NCI-H1048 (cell line): ENCODE measurements at regions not wholly inside any gene's neighbourhood (a gene's known extent, or its start where the extent isn't known, plus 50 kb on each side); places are given as distances from the start of the nearest gene placed in this dataset.

Source experiments
- DNase-seq: peaks from one replicate; lab custom pipeline; 2025; lab: John Stamatoyannopoulos, UW

DNA sequence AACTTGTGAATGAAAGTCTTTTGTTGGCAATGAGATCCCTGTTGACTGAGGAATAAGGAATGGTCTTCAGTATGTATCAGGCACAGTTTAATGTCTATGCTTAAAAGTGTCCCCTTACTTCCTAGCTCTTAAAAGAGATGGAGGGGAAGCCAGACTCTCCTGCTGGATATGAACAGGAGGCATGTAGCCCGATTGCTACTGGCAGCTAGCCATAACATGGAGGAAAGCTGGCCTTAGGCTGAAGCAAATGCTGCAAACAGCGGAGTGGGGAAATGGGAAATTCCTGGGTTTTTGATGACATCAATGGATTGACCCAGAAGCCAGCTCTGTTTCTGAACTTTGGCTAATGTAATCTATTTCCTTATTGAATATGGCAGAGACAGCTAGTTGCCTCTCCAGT lies 266.1 kb downstream of the SLC4A3 start:
- DNase-seq, result no peak

GRCh38 chr2:219897456-219897855 lies 270.0 kb downstream of the SLC4A3 start:
- no peak for DNase-seq

GRCh38 chr2:219901155-219901554 lies 273.7 kb downstream of the SLC4A3 start:
- no peak for DNase-seq

GRCh38 chr2:219902891-219903552 lies 275.6 kb downstream of the SLC4A3 start:
- no peak for DNase-seq

DNA sequence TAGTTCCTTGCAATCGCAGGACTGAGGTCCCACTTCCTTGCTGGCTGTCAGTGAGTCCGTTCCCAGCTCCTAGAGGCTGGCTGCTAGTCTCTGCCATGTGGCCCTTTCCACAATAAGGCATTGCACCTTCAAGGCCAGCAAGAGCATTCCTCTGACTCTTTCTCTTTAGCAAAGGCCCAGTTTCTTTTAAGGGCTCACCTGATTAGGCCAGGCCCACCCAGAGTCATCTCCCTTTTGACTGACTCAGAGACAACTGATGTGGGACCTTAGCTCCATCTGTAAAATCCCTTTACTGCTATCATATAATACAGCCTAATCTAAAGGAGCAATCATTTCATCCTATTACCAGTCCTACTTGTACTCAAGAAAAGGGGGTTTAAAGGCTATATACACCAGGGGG lies 278.2 kb downstream of the SLC4A3 start:
- no peak for DNase-seq

DNA sequence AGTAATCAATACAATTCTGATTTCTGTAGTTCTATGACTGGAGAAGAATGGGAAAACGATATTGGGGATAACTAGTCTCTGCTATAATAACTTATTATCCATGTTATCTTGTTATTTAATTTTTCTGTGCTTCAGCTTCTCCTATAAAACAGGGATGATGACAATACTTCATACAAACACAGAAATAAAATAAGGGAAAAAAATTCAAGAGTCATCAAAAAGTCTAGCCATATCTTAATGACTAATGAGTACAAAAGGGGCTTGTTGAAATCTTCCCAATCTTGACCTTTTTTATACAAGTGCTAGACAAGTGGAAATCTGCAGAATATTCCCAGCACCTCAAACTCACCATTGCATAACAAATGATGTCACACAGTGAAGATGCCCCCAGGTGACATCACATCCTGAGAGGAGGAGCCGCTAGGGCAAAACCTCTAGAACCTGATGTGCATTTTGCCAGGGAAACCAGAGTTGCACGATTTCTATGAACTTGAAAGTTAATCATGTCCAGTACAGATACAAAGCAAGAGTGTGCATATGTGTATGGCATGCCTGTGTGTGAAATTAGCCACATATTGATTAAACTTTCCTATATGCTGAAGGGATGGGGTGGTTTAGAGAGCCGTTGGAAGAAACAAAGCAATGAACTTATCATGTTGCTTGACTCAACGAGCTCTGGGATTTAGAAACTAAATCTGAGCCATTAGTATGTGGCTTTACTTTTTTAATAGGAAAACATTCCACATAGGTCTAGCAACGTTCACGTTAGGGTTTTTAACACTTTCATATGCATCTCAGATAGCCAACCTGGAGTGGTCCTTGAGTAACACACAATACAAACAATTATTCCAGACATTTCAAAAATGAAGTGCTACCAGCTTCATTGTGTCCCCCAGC lies 278.9 kb downstream of the SLC4A3 start:
- DNase-seq, result no peak

GRCh38 chr2:219907011-219907365 lies 279.6 kb downstream of the SLC4A3 start:
- no peak for DNase-seq

- DNase-seq, result no peak
Observed at GRCh38 chr2:219908538-219908937, 281.1 kb downstream of the SLC4A3 start.

GRCh38 chr2:219911541-219911940 lies 284.1 kb downstream of the SLC4A3 start:
- DNase-seq, result no peak

GRCh38 chr2:219912491-219912921 lies 285.1 kb downstream of the SLC4A3 start:
- DNase-seq, result no peak

DNA sequence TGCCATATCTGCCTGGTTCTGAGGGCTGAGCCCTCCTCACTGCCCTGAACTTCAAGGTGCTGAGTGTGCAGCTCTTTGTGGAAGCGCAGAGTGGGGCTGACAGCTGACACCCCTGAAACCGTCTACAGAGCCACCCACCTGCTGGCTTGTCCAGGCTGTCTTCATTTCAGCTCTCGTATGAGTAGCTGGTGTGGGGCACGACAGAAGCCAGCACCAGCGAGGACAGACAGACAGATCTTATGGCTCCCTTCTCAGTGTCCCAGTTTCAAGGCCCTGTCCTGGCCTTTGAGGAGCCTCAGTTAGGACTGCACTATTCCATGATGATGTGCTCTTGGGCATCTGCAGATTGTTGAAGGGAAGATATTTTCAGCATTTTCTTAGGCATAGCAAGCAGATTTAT lies 287.1 kb downstream of the SLC4A3 start:
- DNase-seq, result no peak

DNA sequence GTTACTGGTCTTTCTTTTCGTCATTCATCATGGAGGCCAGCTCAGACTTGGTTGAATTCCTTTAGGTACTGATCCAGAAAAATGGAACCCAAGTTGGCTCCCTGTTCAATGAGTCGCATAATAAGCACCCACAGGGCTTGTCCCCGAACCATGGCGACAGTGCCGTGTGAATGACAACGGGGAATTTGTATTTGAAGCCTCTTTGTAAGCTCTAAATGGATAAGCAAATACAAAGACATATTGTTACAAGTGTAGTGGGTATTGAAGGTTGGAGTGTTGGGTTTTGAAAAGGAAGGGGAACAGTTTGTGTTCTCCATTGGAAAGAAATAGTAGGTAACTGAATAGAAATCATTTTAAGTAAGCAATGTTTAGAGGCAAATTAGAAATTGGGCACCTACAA lies 288.9 kb downstream of the SLC4A3 start:
- no peak for DNase-seq

GRCh38 chr2:219916726-219917440 lies 289.5 kb downstream of the SLC4A3 start:
- no peak for DNase-seq

DNA sequence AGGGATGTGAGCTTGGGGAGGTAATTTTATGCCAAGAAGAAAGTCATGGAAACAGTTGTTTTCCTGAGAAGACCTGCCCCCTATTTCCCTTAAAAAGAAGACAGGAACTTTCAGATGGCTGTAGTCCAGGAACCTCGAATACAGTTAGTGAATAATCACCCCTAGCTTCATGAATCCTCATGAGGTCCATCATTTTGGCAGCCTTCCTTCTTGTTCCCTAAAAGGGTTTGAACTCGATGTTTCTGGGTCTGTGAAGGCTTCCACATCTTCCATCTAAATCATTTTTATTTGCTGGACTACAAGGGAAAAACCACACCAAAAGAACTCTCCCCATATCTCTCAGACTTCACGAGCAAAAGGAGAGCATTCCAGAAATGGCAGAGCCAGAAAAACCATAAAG lies 290.8 kb downstream of the SLC4A3 start:
- DNase-seq, result no peak

- no peak for DNase-seq
Observed at GRCh38 chr2:219918944-219919343, 291.5 kb downstream of the SLC4A3 start.

- DNase-seq, result no peak
Observed at GRCh38 chr2:219919506-219919905, 292.1 kb downstream of the SLC4A3 start.

- no peak for DNase-seq
Observed at GRCh38 chr2:219929835-219930234, 302.4 kb downstream of the SLC4A3 start.

DNA sequence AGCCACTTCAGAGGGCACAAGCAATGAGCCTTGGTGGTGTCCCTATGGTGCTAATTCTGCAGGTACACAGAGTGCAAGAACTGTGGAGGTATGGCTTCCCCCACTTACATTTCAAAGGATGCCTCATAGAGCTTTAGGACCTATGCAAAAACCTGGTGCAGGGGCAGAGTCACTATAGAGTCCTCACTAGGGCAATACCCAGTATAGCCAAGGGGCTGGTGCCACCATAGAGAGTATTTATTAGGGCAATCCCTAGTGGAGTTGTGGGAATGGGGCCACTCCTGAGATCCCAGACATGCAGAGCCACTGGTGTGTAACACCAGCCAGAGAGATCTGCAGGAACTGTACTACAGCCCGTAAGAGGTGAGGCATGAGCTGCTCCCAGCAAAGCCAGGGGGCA lies 312.2 kb downstream of the SLC4A3 start:
- DNase-seq, result no peak

DNA sequence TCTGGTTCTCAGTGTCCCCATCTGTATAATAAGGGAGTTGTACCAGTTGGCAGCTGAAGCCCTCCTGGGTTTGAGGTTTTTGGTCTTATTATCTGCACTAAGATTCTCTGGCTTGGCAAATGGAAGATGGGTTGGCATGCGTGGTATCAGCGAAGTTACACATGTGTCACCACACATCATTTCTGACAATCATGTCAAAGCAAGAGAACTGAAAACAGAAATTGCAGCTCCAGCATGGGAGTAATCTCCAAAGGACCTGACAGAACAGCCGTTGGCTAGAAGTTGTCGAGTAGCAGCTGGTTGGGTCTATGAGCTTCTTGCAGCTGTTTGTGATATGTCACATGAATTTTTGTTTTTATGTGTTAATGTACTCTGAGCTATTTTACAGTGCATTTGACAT lies 317.4 kb downstream of the SLC4A3 start:
- no peak for DNase-seq

DNA sequence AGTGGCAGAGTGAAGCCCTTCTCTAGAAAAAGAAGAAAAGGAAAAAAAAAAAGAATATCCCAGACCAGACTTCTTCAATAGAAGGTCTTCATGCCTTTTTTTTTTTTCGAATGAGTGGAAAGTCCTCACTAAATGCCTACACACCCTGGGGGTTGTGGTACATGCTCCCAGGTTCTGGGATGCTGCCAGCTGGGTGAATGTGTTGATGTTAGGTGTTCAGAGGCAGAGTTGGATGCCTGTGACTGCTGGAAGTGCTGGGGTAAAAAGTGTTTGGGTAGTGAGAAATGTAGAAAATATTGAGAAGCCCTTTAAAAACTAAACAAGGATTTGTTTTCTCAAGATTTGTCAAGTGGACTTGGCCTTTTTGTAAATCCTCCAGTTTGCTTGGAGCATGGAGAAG lies 318.6 kb downstream of the SLC4A3 start:
- no peak for DNase-seq

DNA sequence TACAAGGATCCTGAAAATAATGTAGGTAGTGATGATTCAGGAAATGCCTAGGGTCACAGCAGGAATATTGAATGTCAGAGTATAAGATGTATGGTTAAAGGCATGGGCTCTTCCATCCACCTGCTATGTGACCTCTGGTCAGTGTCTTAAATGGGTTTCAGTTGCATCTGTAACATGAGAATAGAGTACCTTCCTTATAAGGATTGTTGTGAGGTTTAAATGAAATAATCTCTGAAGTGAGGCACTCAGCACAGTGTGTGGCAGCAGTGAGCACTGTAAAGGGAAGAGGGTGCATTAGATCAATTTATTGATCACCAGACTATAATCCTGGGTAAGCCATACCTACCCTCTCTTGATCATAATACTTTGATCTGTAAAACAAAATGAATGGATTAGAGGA lies 319.1 kb downstream of the SLC4A3 start:
- DNase-seq, result no peak

DNA sequence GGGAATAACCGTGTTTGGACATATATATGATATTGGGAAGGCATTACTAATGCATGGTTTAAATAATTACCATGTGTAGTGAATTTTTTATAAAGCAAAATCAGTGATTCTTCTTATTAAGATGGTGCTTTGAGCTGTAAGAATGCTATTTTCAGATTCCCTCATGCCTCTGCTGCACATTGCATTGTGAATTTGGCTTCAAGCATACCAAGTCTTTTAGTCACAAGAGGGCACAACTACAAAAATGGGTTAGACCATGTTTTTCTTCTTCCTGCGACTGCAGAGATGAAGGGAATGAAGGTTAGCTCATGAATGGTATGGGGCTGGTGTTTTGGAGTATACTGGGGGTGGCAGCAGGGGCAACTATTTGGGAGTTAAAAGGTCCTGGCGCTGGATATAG lies 320.1 kb downstream of the SLC4A3 start:
- no peak for DNase-seq

GRCh38 chr2:219949053-219949452 lies 321.6 kb downstream of the SLC4A3 start:
- DNase-seq, result no peak
